Type B pancreatic cell (in vitro differentiated cells): ENCODE measurements at regions not wholly inside any gene's neighbourhood (a gene's known extent, or its start where the extent isn't known, plus 50 kb on each side); places are given as distances from the start of the nearest gene placed in this dataset.

Experiments
- DNase-seq: peaks from one replicate; pipeline ENCODE4 v3.0.0; 2021; ENCODE audit warnings: mixed read lengths; ENCODE audit not compliant: unreplicated experiment; ENCODE audit errors: extremely low spot score
- H3K27ac Mint-ChIP-seq: 2 replicates; pipeline ENCODE4 v1.8.0; 2021; ENCODE audit warnings: mild to moderate bottlenecking, mixed read lengths
- H3K27me3 Mint-ChIP-seq: 2 replicates; pipeline ENCODE4 v1.8.0; 2021; ENCODE audit warnings: mixed read lengths
- H3K36me3 Mint-ChIP-seq: 2 replicates; pipeline ENCODE4 v1.8.0; 2021; ENCODE audit warnings: mixed read lengths
- H3K4me1 Mint-ChIP-seq: one replicate; pipeline ENCODE4 v1.8.0; 2021; ENCODE audit warnings: mixed read lengths; ENCODE audit not compliant: unreplicated experiment
- H3K4me3 Mint-ChIP-seq: 2 replicates; pipeline ENCODE4 v1.8.0; 2021; ENCODE audit warnings: mild to moderate bottlenecking, mixed read lengths
- H3K9me3 Mint-ChIP-seq: 2 replicates; pipeline ENCODE4 v1.8.0; 2021; ENCODE audit warnings: mixed read lengths
- CTCF ChIP-seq: fragments of 200-600 bp; sonication (generic); conservative IDR thresholded peaks from 2 replicates; pipeline ENCODE4 v1.5.0; 2021; ENCODE audit warnings: antibody characterized with exemption, mild to moderate bottlenecking

- no peaks in the 10 kb centered on the region for H3K9me3 Mint-ChIP-seq
- DNase-seq, result no peak
- TF ChIP-seq CTCF, result no peak
- no peaks in the 10 kb centered on the region for H3K27me3 Mint-ChIP-seq
- H3K27ac Mint-ChIP-seq, result no peak overlapping the region
- H3K4me3 Mint-ChIP-seq, result no peak overlapping the region
- H3K4me1 Mint-ChIP-seq, result peaks cover 9% of the 10 kb centered on the region
- H3K36me3 Mint-ChIP-seq, result no peaks in the 10 kb centered on the region
These were observed 56.5 kb upstream of the SEMA6A start for GRCh38 chr5:116631147-116631546.

GRCh38 chr5:116629168-116629567, 54.5 kb upstream of the SEMA6A start:
- H3K4me1 Mint-ChIP-seq, result peaks cover 19% of the 10 kb centered on the region
- no peaks in the 10 kb centered on the region for H3K27me3 Mint-ChIP-seq
- no peak overlapping the region for H3K27ac Mint-ChIP-seq
- DNase-seq, result no peak
- no peak overlapping the region for H3K4me3 Mint-ChIP-seq
- no peaks in the 10 kb centered on the region for H3K36me3 Mint-ChIP-seq
- no peak for TF ChIP-seq CTCF
- no peaks in the 10 kb centered on the region for H3K9me3 Mint-ChIP-seq

- no peaks in the 10 kb centered on the region for H3K36me3 Mint-ChIP-seq
- H3K27me3 Mint-ChIP-seq, result no peaks in the 10 kb centered on the region
- H3K4me1 Mint-ChIP-seq, result peaks cover 17% of the 10 kb centered on the region
- no peak for DNase-seq
- no peak overlapping the region for H3K27ac Mint-ChIP-seq
- H3K9me3 Mint-ChIP-seq, result no peaks in the 10 kb centered on the region
- no peak for TF ChIP-seq CTCF
- H3K4me3 Mint-ChIP-seq, result no peak overlapping the region
These were observed 52.5 kb upstream of the SEMA6A start for GRCh38 chr5:116626945-116627679.

- Mint-ChIP-seq H3K27me3 (no peaks in the 10 kb centered on the region), H3K27ac (no peak overlapping the region), H3K9me3 (no peaks in the 10 kb centered on the region), H3K4me1 (peaks cover 17% of the 10 kb centered on the region), H3K4me3 (no peak overlapping the region), H3K36me3 (no peaks in the 10 kb centered on the region)
- no peak for TF ChIP-seq CTCF
- DNase-seq, result no peak
These were observed 51.7 kb upstream of the SEMA6A start for GRCh38 chr5:116626272-116626723.
